ENCODE measurements at regions not wholly inside any gene's neighbourhood (a gene's known extent, or its start where the extent isn't known, plus 50 kb on each side); places are given as distances from the start of the nearest gene placed in this dataset.

- Histone ChIP-seq H3K27ac (ENCODE audit: low read length) (no peak overlapping the region), H3F3A (ENCODE audit: insufficient read depth, low read length) (no peaks in the 10 kb centered on the region), H3K9me2 (replicated peaks; ENCODE audit: insufficient read depth, low read length) (no peaks in the 10 kb centered on the region), H3K4me2 (ENCODE audit: low read depth, low read length) (no peak overlapping the region), H3K4me1 (ENCODE audit: low read length) (peaks cover 4% of the 10 kb centered on the region; the same call in 1 of the 2 replicates), H4K20me1 (ENCODE audit: insufficient read depth, low read length) (no peaks in the 10 kb centered on the region), H3K27me3 (replicated peaks; ENCODE audit: insufficient read depth, low read length) (no peaks in the 10 kb centered on the region), H3K9ac (ENCODE audit: low read length) (no peak overlapping the region), H2AFZ (ENCODE audit: low read length) (no peak overlapping the region), H3K4me3 (ENCODE audit: low read length) (no peak overlapping the region), H3K79me2 (ENCODE audit: low read length) (no peaks in the 10 kb centered on the region), H3K36me3 (replicated peaks; ENCODE audit: insufficient read depth, low read length) (no peaks in the 10 kb centered on the region), H3K9me3 (replicated peaks; ENCODE audit: insufficient read depth, low read length) (no peaks in the 10 kb centered on the region)
- DNase-seq = no peak
- TF ChIP-seq EZH2 (optimal IDR thresholded peaks at IDR 0.05; ENCODE audit: low read depth, low read length) (no peak), EZH2phosphoT487 (IDR thresholded peaks at IDR 0.05; ENCODE audit: low read length) (no peak), CTCF (IDR thresholded peaks at IDR 0.05; ENCODE audit: low read length) (no peak)
Measured at GRCh38 chr4:177740563-177740962, 298.3 kb upstream of the AGA start.

GRCh38 chr4:177759729-177760128 lies 317.5 kb upstream of the AGA start:
- Histone ChIP-seq H3K9me3 (replicated peaks; ENCODE audit: insufficient read depth, low read length) (no peaks in the 10 kb centered on the region), H3K9ac (ENCODE audit: low read length) (no peak overlapping the region), H3F3A (ENCODE audit: insufficient read depth, low read length) (no peaks in the 10 kb centered on the region), H3K27me3 (replicated peaks; ENCODE audit: insufficient read depth, low read length) (no peaks in the 10 kb centered on the region), H3K79me2 (ENCODE audit: low read length) (no peaks in the 10 kb centered on the region), H3K4me1 (ENCODE audit: low read length) (no peaks in the 10 kb centered on the region), H2AFZ (ENCODE audit: low read length) (no peak overlapping the region), H3K4me2 (ENCODE audit: low read depth, low read length) (no peak overlapping the region), H4K20me1 (ENCODE audit: insufficient read depth, low read length) (no peaks in the 10 kb centered on the region), H3K36me3 (replicated peaks; ENCODE audit: insufficient read depth, low read length) (no peaks in the 10 kb centered on the region), H3K9me2 (replicated peaks; ENCODE audit: insufficient read depth, low read length) (no peaks in the 10 kb centered on the region), H3K4me3 (ENCODE audit: low read length) (no peak overlapping the region), H3K27ac (ENCODE audit: low read length) (no peak overlapping the region)
- TF ChIP-seq CTCF (IDR thresholded peaks at IDR 0.05; ENCODE audit: low read length) (no peak), EZH2phosphoT487 (IDR thresholded peaks at IDR 0.05; ENCODE audit: low read length) (no peak), EZH2 (optimal IDR thresholded peaks at IDR 0.05; ENCODE audit: low read depth, low read length) (no peak)
- DNase-seq = no peak

DNA sequence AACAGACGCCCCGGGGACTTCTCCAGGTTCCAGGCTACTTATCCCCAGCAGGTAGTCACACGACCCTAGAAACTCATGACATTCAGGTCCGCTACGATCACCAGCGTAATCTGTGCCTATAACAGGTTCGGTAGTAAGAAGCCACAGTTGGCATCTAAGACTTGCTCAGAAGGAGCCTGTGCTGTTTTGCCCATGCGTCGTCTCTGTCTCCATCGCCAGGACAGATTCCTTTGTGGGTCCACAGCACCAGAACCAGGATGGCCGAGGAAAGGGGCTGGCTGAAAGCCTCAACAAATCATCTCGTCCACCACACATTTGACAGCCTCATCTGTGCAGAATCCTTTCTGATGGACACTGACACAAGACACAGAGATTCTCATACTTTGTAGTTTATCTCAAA lies 319.5 kb upstream of the AGA start:
- no peaks in the 10 kb centered on the region for H4K20me1 ChIP-seq (ENCODE audit: insufficient read depth, low read length)
- H3K79me2 ChIP-seq (ENCODE audit: low read length) = no peaks in the 10 kb centered on the region
- H3K36me3 ChIP-seq (replicated peaks; ENCODE audit: insufficient read depth, low read length) = no peaks in the 10 kb centered on the region
- H3K27me3 ChIP-seq (replicated peaks; ENCODE audit: insufficient read depth, low read length) = no peaks in the 10 kb centered on the region
- H3K9ac ChIP-seq (ENCODE audit: low read length) = no peak overlapping the region
- no peaks in the 10 kb centered on the region for H3K9me2 ChIP-seq (replicated peaks; ENCODE audit: insufficient read depth, low read length)
- TF ChIP-seq EZH2phosphoT487 (IDR thresholded peaks at IDR 0.05; ENCODE audit: low read length) (no peak), EZH2 (optimal IDR thresholded peaks at IDR 0.05; ENCODE audit: low read depth, low read length) (no peak)
- H3K4me3 ChIP-seq (ENCODE audit: low read length) = no peak overlapping the region
- H3K27ac ChIP-seq (ENCODE audit: low read length) = no peak overlapping the region
- DNase-seq = no peak
- no peaks in the 10 kb centered on the region for H3K4me1 ChIP-seq (ENCODE audit: low read length)
- H3K9me3 ChIP-seq (replicated peaks; ENCODE audit: insufficient read depth, low read length) = no peaks in the 10 kb centered on the region
- no peak overlapping the region for H2AFZ ChIP-seq (ENCODE audit: low read length)
- H3F3A ChIP-seq (ENCODE audit: insufficient read depth, low read length) = no peaks in the 10 kb centered on the region
- H3K4me2 ChIP-seq (ENCODE audit: low read depth, low read length) = no peak overlapping the region

DNA sequence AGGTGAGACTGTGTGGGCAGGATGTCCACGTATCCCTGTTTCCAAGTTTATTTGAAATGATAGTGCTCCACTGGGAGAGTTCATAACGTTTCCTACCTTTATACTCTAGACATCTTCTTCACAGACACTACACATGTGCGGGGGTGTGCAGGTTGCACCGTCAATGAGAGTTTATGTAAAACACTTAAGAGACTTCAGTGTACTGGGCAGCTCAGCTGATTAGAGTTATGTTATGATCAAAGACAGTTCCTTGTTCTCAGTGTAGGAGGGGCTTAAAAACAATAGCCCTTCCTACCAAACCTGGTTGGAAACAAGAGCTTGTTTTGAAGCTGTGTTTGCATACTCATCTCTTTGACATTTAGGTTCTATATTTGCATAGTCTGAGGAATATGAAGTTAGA lies 326.9 kb upstream of the AGA start:
- H3K36me3 ChIP-seq (replicated peaks; ENCODE audit: insufficient read depth, low read length) = no peaks in the 10 kb centered on the region
- no peak overlapping the region for H3K4me2 ChIP-seq (ENCODE audit: low read depth, low read length)
- no peaks in the 10 kb centered on the region for H3K9me3 ChIP-seq (replicated peaks; ENCODE audit: insufficient read depth, low read length)
- H3K79me2 ChIP-seq (ENCODE audit: low read length) = no peaks in the 10 kb centered on the region
- no peaks in the 10 kb centered on the region for H3F3A ChIP-seq (ENCODE audit: insufficient read depth, low read length)
- H3K27ac ChIP-seq (ENCODE audit: low read length) = no peak overlapping the region
- H4K20me1 ChIP-seq (ENCODE audit: insufficient read depth, low read length) = no peaks in the 10 kb centered on the region
- H3K9ac ChIP-seq (ENCODE audit: low read length) = no peak overlapping the region
- H3K4me1 ChIP-seq (ENCODE audit: low read length) = no peaks in the 10 kb centered on the region
- no peak for DNase-seq
- TF ChIP-seq EZH2phosphoT487 (IDR thresholded peaks at IDR 0.05; ENCODE audit: low read length) = no peak
- no peak for TF ChIP-seq EZH2 (optimal IDR thresholded peaks at IDR 0.05; ENCODE audit: low read depth, low read length)
- TF ChIP-seq CTCF (IDR thresholded peaks at IDR 0.05; ENCODE audit: low read length) = no peak
- H3K9me2 ChIP-seq (replicated peaks; ENCODE audit: insufficient read depth, low read length) = no peaks in the 10 kb centered on the region
- H2AFZ ChIP-seq (ENCODE audit: low read length) = no peak overlapping the region
- H3K27me3 ChIP-seq (replicated peaks; ENCODE audit: insufficient read depth, low read length) = no peaks in the 10 kb centered on the region
- H3K4me3 ChIP-seq (ENCODE audit: low read length) = no peak overlapping the region

Measured in MM.1S (cell line).